SK-N-MC (cell line): ENCODE measurements at regions not wholly inside any gene's neighbourhood (a gene's known extent, or its start where the extent isn't known, plus 50 kb on each side); places are given as distances from the start of the nearest gene placed in this dataset.

ENCODE experiments used
- DNase-seq: peaks from one replicate; pipeline ENCODE4 v3.0.0-alpha.2; 2011; ENCODE audit warnings: low read depth, low spot score
- H3K27ac ChIP-seq: fragments of 200-600 bp; sonication (generic); 2 replicates; pipeline ENCODE4 v1.5.1; 2016; ENCODE audit warnings: mixed run types
- H3K36me3 ChIP-seq: fragments of 200-600 bp; sonication (generic); 2 replicates; pipeline ENCODE4 v1.6.1; 2017; ENCODE audit warnings: antibody characterized with exemption, low read length, mixed read lengths; ENCODE audit not compliant: insufficient read depth
- H3K4me3 ChIP-seq: fragments of 200-600 bp; sonication (generic); 2 replicates; pipeline ENCODE4 v1.5.1; 2016
- H3K9ac ChIP-seq: fragments of 200-600 bp; sonication (generic); 2 replicates; pipeline ENCODE4 v1.8.0; 2017; ENCODE audit warnings: mixed run types, mixed read lengths; ENCODE audit not compliant: insufficient read length
- H3K9me3 ChIP-seq: fragments of 200-600 bp; sonication (generic); 2 replicates; pipeline ENCODE4 v1.6.1; 2017; ENCODE audit warnings: low read depth, mild to moderate bottlenecking, antibody characterized with exemption, low read length, moderate library complexity, mixed read lengths
- EZH2 ChIP-seq: fragments of 200-600 bp; sonication (generic); IDR thresholded peaks from one replicate; pipeline ENCODE4 v1.6.1; 2017; ENCODE audit warnings: antibody characterized with exemption
- FOXP2 ChIP-seq: optimal IDR thresholded peaks from 2 replicates; pipeline ENCODE3; 2011; ENCODE audit warnings: mild to moderate bottlenecking, moderate library complexity; ENCODE audit not compliant: insufficient read depth; ENCODE audit errors: extremely low read length, control extremely low read depth
- POLR2AphosphoS5 ChIP-seq: IDR thresholded peaks from 2 replicates; pipeline ENCODE4 v1.6.1; 2012; ENCODE audit warnings: mild to moderate bottlenecking, low read depth, low read length, borderline replicate concordance

DNA sequence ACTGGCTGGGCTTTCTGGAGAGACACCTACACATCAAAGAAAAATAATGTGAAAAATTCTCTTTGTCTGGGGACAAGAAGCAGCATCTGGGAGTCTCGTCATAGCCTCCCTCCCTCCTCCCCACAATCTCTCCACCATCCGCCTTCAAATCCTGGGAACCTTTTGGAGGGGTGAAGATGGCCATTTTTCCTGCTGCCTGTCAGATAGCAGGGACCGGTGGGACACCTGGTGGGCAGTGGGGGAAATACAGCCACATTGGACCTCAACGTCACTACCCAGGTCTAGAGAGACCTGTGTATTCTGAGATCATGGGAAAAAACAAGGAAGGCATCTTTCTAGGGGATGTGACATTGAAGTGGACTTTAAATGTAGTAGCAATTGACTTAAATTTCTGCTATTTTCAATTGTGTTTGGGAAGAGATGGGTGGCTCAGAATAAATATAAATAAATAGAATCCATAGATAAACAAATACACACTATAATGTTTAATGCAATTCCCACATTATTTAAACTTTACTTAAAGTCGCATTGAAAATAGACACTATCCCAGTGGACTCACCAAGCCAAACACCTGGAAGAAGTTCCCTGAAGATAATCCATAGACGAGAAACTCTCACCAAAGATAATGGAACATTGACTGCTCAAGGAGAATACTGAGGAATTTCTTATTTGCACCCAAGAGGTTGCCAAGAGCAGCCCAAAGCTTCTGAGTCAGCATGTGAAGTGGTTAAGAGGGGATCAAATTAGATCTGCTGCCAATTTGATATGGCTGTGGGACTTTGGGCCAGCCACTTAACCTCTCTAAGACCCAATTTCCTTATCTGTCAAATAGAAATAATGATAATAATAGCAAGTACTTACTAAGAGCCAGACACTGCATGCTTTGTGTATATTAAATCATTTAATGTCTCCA is 147.6 kb upstream of the CAMK1G start:
- Histone ChIP-seq H3K9ac (no peak overlapping the region), H3K36me3 (no peaks in the 10 kb centered on the region), H3K4me3 (no peak overlapping the region), H3K9me3 (no peaks in the 10 kb centered on the region), H3K27ac (no peak overlapping the region)
- DNase-seq, result peak; percentile 2
- no peak for TF ChIP-seq EZH2
- TF ChIP-seq FOXP2, result no peak
- no peak for TF ChIP-seq POLR2AphosphoS5

DNA sequence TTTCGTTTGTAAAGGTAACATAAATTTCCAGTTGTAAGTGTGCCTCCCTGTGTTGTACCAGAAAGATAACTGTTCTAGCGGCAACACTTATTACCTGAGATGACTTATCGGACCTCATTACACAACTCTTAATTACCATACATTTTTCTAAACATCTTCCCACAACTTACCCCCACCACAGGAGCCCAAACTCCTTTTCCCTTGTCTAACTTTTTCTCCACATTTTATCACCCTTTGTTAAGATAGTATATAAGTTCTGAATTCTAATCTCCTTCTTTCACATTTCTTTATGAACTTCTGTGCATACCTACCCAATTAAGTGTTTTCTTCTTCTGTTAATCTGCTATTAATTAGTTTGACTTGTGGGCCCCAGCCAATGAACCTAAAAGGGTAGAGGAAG is 143.7 kb upstream of the CAMK1G start:
- no peak overlapping the region for H3K27ac ChIP-seq
- no peak for DNase-seq
- no peaks in the 10 kb centered on the region for H3K36me3 ChIP-seq
- no peak overlapping the region for H3K4me3 ChIP-seq
- TF ChIP-seq POLR2AphosphoS5 (no peak), FOXP2 (no peak), EZH2 (no peak)
- no peak overlapping the region for H3K9ac ChIP-seq
- no peaks in the 10 kb centered on the region for H3K9me3 ChIP-seq

DNA sequence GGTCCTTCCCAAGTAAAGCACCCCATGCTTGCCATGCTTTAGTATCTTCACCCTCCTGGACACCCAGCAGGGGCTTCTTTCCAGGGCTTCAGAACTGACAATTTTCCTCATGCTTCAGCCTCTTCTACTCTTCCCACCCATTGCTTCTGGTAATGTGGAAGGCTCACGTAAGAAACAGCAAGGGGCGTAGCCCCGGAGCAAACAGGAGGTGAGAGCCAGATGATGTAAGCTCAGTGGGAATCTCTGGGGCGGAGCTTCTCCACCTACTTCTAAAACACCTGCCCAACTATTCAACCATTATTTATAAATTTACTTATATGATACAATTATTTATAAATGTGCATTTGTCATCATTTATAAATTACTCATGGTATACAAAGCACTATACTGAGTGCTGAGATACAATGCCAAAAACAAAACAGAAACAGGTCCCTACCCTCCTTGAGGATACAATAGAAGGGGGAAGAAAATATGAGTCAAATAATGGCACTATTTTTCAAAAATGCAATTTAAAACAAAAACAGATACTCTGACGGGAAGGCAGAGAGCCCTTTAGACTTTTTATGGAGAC is 140.1 kb upstream of the CAMK1G start:
- DNase-seq, result no peak
- Histone ChIP-seq H3K36me3 (no peaks in the 10 kb centered on the region), H3K27ac (no peak overlapping the region), H3K9ac (no peak overlapping the region), H3K9me3 (no peaks in the 10 kb centered on the region), H3K4me3 (no peak overlapping the region)
- TF ChIP-seq EZH2 (no peak), POLR2AphosphoS5 (no peak), FOXP2 (no peak)

DNA sequence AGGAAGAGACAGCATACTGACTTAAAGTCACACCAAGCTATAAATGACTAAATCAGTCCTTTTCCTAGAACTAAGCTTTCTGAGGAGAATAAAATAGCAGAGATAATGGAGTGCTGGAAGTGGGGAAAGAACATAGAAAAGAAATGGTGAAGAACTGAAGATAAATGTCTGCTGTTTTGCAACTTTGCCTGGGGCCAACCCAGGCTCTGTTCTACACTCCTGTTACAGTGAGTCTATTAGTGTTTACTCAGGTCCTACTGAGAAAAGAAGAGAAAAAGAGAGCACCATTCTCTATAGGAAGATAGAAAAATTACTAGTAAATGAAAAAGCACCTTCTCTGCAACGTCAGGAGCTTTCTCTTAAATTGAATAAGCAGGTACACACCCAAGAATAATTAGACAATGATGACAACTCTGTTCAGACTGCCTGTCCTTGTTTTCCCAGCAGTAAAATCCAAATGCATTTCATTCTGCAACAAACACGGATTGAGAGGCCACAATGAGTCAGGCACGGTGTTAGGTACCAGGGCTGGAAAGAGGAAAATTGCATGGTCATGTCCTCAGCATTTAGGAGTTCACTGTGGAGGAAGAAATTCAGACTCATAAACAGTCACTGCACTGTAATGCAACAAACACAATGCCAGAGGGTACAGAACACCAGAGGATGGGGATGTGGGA is 139.4 kb upstream of the CAMK1G start:
- H3K4me3 ChIP-seq, result no peak overlapping the region
- H3K36me3 ChIP-seq, result no peaks in the 10 kb centered on the region
- no peaks in the 10 kb centered on the region for H3K9me3 ChIP-seq
- no peak overlapping the region for H3K9ac ChIP-seq
- DNase-seq, result no peak
- no peak overlapping the region for H3K27ac ChIP-seq
- TF ChIP-seq POLR2AphosphoS5 (no peak), FOXP2 (no peak), EZH2 (no peak)

DNA sequence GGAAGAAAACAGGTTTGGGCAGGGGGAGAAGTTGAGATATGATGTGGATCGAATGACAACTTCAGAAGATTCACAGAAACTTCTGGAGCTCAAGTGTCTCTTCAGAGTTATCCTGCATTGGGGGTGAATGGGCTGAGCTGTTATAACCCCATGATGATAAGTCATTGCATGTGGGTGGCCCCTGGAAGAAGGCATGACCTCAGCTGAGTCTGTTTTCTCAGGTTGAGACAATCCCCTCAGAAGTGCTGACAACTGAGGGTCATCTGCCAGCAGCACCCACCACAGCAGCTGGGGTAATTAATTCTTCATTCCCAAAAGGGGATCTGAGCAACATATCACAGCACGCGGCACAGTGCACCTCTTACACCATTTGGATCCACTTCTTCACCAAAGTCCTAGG is 138.6 kb upstream of the CAMK1G start:
- Histone ChIP-seq H3K36me3 (no peaks in the 10 kb centered on the region), H3K9ac (no peak overlapping the region), H3K9me3 (no peaks in the 10 kb centered on the region), H3K4me3 (no peak overlapping the region), H3K27ac (no peak overlapping the region)
- DNase-seq, result no peak
- no peak for TF ChIP-seq EZH2
- TF ChIP-seq FOXP2, result no peak
- TF ChIP-seq POLR2AphosphoS5, result no peak

DNA sequence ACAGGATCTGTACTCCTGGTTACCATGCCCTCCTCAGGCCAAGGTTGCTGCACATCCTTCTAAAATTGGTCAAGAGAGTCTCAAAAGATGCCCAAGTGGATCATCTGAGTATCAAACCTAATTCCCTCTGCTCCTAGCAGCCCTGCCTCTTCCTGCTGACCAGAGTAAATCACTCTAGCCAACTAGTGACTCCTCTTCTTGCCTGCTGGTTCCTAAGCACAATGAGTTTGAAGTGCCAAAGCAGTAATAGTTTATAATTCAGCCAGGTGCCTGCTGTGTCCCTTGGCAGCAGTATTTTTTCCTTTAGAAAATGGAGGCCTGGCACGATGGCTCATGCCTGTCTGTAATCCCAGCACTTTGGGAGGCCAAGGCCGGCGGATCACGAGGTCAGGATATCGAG is 137.9 kb upstream of the CAMK1G start:
- no peak overlapping the region for H3K4me3 ChIP-seq
- DNase-seq, result no peak
- H3K36me3 ChIP-seq, result no peaks in the 10 kb centered on the region
- H3K9me3 ChIP-seq, result no peaks in the 10 kb centered on the region
- H3K27ac ChIP-seq, result no peak overlapping the region
- no peak overlapping the region for H3K9ac ChIP-seq
- TF ChIP-seq FOXP2 (no peak), POLR2AphosphoS5 (no peak), EZH2 (no peak)

DNA sequence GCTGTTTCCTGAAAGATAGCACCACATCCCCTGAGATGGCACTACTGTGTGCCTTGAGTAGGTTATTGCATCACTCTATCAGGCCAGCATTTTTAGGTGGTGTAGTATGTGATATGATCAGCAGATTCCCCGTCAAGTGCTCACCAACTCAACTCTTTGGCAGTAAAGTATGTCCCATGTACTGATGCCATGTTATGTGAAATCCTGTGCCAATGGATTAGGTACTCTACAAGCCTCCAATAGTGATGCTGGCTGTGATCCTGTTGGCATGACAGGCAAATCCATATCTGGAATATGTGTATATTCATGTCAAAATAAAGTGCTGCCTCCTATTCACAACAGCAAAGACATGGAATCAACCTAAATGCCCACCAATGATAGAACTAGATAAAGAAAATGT is 137.2 kb upstream of the CAMK1G start:
- H3K9me3 ChIP-seq, result no peaks in the 10 kb centered on the region
- H3K36me3 ChIP-seq, result no peaks in the 10 kb centered on the region
- no peak overlapping the region for H3K4me3 ChIP-seq
- DNase-seq, result no peak
- no peak overlapping the region for H3K27ac ChIP-seq
- no peak for TF ChIP-seq POLR2AphosphoS5
- no peak for TF ChIP-seq FOXP2
- no peak for TF ChIP-seq EZH2
- no peak overlapping the region for H3K9ac ChIP-seq

DNA sequence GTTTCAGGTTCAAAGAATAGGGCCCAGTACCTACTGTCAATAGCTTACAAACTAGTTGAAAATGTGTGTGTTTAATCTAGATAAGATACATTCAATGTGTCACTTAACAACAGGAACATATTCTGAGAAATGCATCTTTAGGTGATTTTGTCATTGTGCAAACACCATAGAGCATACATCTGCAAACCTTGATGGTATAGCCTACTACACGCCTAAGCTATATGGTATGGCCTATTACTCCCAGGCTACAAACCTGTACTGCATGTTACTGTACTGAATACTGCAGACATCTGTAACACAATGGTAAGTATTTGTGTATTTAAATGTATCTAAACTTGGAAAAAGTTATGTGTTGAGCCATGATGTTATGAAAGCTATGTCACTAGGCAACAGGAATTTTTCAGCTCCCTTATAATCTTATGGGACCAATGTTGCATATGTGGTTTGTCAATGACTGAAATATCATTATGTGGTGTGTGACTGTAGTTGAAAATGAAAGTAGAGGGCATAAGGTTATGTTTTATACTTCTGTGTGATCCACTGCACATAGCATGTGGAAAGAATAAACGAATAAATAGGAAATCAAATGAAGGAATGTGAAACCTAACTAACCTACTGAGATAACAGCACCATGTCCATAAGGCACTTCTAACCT is 129.0 kb upstream of the CAMK1G start:
- Histone ChIP-seq H3K9me3 (no peaks in the 10 kb centered on the region), H3K36me3 (no peaks in the 10 kb centered on the region), H3K4me3 (no peak overlapping the region), H3K27ac (no peak overlapping the region), H3K9ac (no peak overlapping the region)
- DNase-seq, result no peak
- TF ChIP-seq FOXP2 (no peak), POLR2AphosphoS5 (no peak), EZH2 (no peak)
